Stomach (tissue), 8 donors: ENCODE measurements at regions not wholly inside any gene's neighbourhood (a gene's known extent, or its start where the extent isn't known, plus 50 kb on each side); places are given as distances from the start of the nearest gene placed in this dataset.
A peak's percentile ranks its signal among the peaks of the same experiment; 100 is the strongest.

Experiments
- DNase-seq, 2 donors: peaks; one replicate each; pipeline versions ENCODE4 v3.0.0 to v3.0.0-alpha.2; 2013 to 2019
- H3K27ac ChIP-seq, 5 donors: fragments of 200-600 bp in 4 of 5; sonication (generic) in 4 of 5; one replicate each; pipeline ENCODE4 v1.5.1; 2013 to 2019; ENCODE audit warnings: mild to moderate bottlenecking in 1 of 5, moderate library complexity in 1 of 5
- H3K27me3 ChIP-seq, 3 donors: fragments of 200-600 bp; sonication (generic); one replicate each; pipeline ENCODE4 v1.5.1; 2017 to 2019; ENCODE audit warnings: mixed run types in 1 of 3
- H3K36me3 ChIP-seq, 4 donors: fragments of 200-600 bp; sonication (generic); 1 replicate in 3 of 4; 2 replicates in 1 of 4; pipeline ENCODE4 v1.5.1; 2016 to 2019
- H3K4me1 ChIP-seq, 4 donors: fragments of 200-600 bp; sonication (generic); one replicate each; pipeline ENCODE4 v1.5.1; 2016 to 2019
- H3K4me3 ChIP-seq, 4 donors: fragments of 200-600 bp; sonication (generic) in 3 of 4; one replicate each; pipeline ENCODE4 v1.5.1; 2016 to 2019; ENCODE audit warnings: mild to moderate bottlenecking in 1 of 4
- H3K9me3 ChIP-seq, 4 donors: fragments of 200-600 bp; sonication (generic); one replicate each; pipeline ENCODE4 v1.5.1; 2016 to 2019
- CTCF ChIP-seq, 7 experiments: fragments of 450-650 bp in 4 of 7; fragments of 200-600 bp in 3 of 7; sonication (generic) in 3 of 7; IDR thresholded peaks; one replicate each; pipeline ENCODE4 v1.5.1; 2016 to 2019; ENCODE audit warnings: antibody characterized with exemption in 7 of 7, control low read depth in 2 of 7, mild to moderate bottlenecking in 1 of 7
- EP300 ChIP-seq: sonication (generic); formaldehyde crosslinking; IDR thresholded peaks from one replicate; pipeline ENCODE4 v1.6.1; 2017; ENCODE audit warnings: antibody characterized with exemption
- POLR2A ChIP-seq, 4 donors: fragments of 450-650 bp; IDR thresholded peaks; one replicate each; pipeline ENCODE4 v1.6.1; 2016; ENCODE audit warnings: antibody characterized with exemption in 4 of 4, control low read depth in 2 of 4, mild to moderate bottlenecking in 1 of 4, moderate library complexity in 1 of 4
- POLR2AphosphoS5 ChIP-seq, 3 donors: sonication (generic); formaldehyde crosslinking; IDR thresholded peaks; one replicate each; pipeline ENCODE4 v1.6.1; 2016; ENCODE audit warnings: antibody characterized with exemption in 3 of 3
- WGBS, 5 donors: extraction: QIAGEN DNeasy Blood & Tissue Kit in 3 of 5; methylation state at CpG; one replicate each; pipeline versions ENCODE4 v1.1.5 to v1.1.7; 2013 to 2018; 5-methylcytosine and 5-hydroxymethylcytosine counted together
- intact Hi-C: fragments of 100-400 bp; cut with DNase I; formaldehyde crosslinking; loops from one replicate; pipeline ENCODE4 v1.15.1; 2023; ENCODE audit warnings: low total_unique reads
- donor health status: healthy with polysubstance abuse.
- donor health status: Bipolar disorder and iron deficiency.
- donor health status: healthy.

- 62 to 77% (median 69%) methylated on average over 6 of the region's 6 CpGs for WGBS, 5 donors
- Histone ChIP-seq H3K36me3 (no peaks in the 10 kb centered on the region), H3K9me3 (no peaks in the 10 kb centered on the region), H3K27ac (peak overlapping the region in 1 of 5 donors; percentile 24), H3K27me3 (no peaks in the 10 kb centered on the region), H3K4me3 (no peak overlapping the region), H3K4me1 (no peaks in the 10 kb centered on the region)
- intact Hi-C loops = no loop called here
- TF ChIP-seq POLR2AphosphoS5 (IDR thresholded peaks at IDR 0.05) (no peak), EP300 (no peak), CTCF (IDR thresholded peaks at IDR 0.05) (no peak), POLR2A (IDR thresholded peaks at IDR 0.05) (no peak)
- DNase-seq = peak in 1 of 2 donors; percentile 9
Observed at GRCh38 chr2:2464643-2465042, 133.6 kb upstream of the MYT1L start.

- 45 to 59% (median 57%) methylated on average over 12 of the region's 12 CpGs for whole genome bisulfite sequencing, 5 donors
- TF ChIP-seq CTCF (IDR thresholded peaks at IDR 0.05) (no peak), POLR2AphosphoS5 (IDR thresholded peaks at IDR 0.05) (no peak), EP300 (no peak), POLR2A (IDR thresholded peaks at IDR 0.05) (no peak)
- Histone ChIP-seq H3K36me3 (no peaks in the 10 kb centered on the region), H3K9me3 (no peaks in the 10 kb centered on the region), H3K27ac (peak overlapping the region in 1 of 5 donors; percentile 24), H3K27me3 (no peaks in the 10 kb centered on the region), H3K4me1 (no peaks in the 10 kb centered on the region), H3K4me3 (peak overlapping the region in 1 of 4 donors; percentile 21)
- intact Hi-C loops = no loop called here
- DNase-seq = peak in 1 of 2 donors; percentile 87
Observed at GRCh38 chr2:2464094-2464493, 133.0 kb upstream of the MYT1L start.

GRCh38 chr2:2456721-2457120 lies 125.6 kb upstream of the MYT1L start:
- no peaks in the 10 kb centered on the region for H3K27me3 ChIP-seq
- no peaks in the 10 kb centered on the region for H3K9me3 ChIP-seq
- DNase-seq = no peak
- no peak overlapping the region for H3K27ac ChIP-seq
- no peaks in the 10 kb centered on the region for H3K4me1 ChIP-seq
- intact Hi-C loops = no loop called here
- no peaks in the 10 kb centered on the region for H3K36me3 ChIP-seq
- TF ChIP-seq CTCF (IDR thresholded peaks at IDR 0.05) = no peak
- 74 to 90% (median 81%) methylated on average over 7 of the region's 7 CpGs for WGBS, 5 donors
- H3K4me3 ChIP-seq = no peak overlapping the region

- Histone ChIP-seq H3K27ac (no peak overlapping the region), H3K9me3 (no peaks in the 10 kb centered on the region), H3K27me3 (peaks cover 0 to 3% (median 0%) of the 10 kb centered on the region in 3 donors), H3K36me3 (no peaks in the 10 kb centered on the region), H3K4me3 (no peak overlapping the region), H3K4me1 (no peaks in the 10 kb centered on the region)
- TF ChIP-seq CTCF (IDR thresholded peaks at IDR 0.05) = no peak
- TF ChIP-seq EP300 = no peak
- TF ChIP-seq POLR2A (IDR thresholded peaks at IDR 0.05) = no peak
- no peak for TF ChIP-seq POLR2AphosphoS5 (IDR thresholded peaks at IDR 0.05)
- no peak for DNase-seq
- intact Hi-C loops = no loop called here
- 78 to 82% (median 80%) methylated on average over 6 of the region's 6 CpGs for WGBS, 5 donors
Observed at GRCh38 chr2:2455151-2455550, 124.1 kb upstream of the MYT1L start.
